HG02852 (cell line): ENCODE measurements at regions not wholly inside any gene's neighbourhood (a gene's known extent, or its start where the extent isn't known, plus 50 kb on each side); places are given as distances from the start of the nearest gene placed in this dataset.
"Not testable (repeated sequence)": the region's sequence is repeated elsewhere in the genome, so short reads cannot be mapped to it uniquely, and the experiment has no call there.

Experiments used
- ATAC-seq: cut with Tn5 transposase; IDR thresholded peaks from one replicate; pipeline ENCODE4 v1.9.1; 2021; ENCODE audit warnings: mild to moderate bottlenecking, moderate library complexity; ENCODE audit not compliant: unreplicated experiment

DNA sequence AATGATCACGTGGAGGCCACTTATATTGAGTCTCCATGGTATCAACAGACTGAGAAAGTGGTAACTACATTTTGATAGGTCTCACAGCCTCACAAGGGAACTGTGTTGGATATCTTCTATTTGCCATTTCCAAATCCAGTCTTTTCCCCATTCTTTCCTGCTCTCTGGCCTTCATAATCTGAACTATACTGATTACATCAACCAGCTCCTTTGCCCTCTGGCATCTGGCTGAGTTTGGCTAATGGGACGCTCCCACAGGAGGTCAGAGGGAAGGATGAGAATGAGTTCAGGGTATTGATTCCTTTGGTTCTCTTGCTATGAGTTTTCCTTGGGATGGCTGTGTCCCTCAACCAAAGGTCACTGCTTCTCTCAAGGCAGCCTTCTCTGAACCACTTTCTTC lies 152.6 kb downstream of the RTL9 start:
- ATAC-seq, result no peak

DNA sequence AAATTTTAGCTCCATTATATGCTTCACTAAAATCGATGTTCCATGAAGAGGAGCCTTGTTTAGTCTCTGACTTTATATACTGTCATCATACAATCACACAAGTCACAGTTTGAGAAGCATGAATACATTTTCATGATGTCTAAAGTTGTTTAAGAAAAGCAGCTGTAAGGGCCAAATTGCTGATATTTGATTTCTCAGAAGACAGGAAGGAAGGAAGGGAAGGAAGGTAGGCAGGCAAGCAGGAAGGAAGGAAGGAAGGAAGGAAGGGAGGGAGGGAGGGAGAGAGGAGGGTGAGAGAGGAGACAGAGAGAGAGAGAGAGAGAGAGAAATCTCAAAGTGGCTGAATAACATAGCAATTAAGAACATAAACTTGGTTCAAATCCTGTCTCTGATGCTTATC lies 153.7 kb downstream of the RTL9 start:
- ATAC-seq, result no peak

DNA sequence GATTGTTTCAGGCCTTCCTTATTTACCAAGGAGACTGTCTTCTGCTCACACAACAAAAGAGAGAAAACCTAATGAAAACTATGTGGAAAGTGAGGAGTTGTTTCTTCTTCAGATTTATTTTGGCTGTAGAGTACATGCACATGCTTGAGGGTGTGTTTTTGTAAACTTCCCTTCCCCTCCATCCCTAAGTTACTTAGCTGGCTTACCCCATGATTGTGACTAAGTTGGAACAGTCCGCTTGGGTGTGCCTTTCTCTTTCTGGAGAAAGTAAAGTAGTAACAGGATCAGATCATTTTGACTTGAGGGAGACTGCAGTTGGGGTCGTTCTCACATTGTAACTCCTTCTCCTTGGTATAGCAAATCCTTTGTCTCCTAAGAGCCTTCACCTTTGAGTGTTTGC lies 155.9 kb downstream of the RTL9 start:
- ATAC-seq, result no peak

DNA sequence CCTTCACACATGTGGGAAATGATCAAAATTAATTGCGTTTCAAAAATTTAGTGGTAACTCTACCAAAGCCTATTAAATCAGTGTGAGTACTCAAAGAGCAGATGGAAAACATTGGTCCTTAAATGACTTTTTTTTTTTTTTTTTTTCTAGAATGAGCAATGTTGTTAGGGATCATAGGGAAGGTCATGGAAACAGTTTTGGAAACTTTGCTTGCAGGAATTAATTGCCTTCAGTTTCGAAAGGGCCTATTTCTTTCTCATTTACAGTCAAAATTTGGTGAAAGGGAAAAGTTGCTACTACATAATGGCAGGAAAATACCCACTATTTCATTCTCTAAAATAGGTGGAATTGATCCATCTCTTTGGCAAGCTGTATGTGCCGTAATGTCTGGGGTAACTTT lies 160.9 kb downstream of the RTL9 start:
- no peak for ATAC-seq

DNA sequence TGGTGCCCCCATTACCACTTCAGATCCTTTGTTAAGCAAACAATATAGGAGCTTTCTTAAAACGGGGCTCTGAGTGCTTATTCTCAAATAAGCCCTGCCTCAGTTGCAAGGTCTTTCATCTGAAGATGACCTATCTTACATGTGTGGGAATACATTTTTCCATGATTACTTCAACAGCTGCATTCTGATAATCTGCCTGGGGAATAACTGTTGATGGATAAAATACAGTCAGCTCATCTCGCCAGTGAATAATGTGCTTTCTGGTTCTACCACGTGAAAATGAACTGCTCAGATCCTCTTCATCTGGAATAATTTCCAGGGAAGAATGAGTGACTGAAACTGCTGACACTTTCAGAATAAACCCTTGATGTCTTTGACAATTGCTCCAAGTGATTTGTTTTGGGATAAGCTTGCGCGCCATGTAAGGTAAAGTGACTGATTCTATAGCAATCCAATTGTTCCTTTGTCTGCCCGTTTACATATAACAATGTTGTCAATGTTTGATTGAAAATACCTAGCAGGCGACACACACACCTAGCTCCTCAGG lies 161.3 kb downstream of the RTL9 start:
- ATAC-seq, result no peak

- ATAC-seq, result not testable (repeated sequence)
Measured at GRCh38 chrX:110520652-110521051, 162.0 kb downstream of the RTL9 start.

- ATAC-seq, result no peak
Measured at GRCh38 chrX:110531873-110532580, 173.4 kb downstream of the RTL9 start.

- ATAC-seq, result no peak
Measured at GRCh38 chrX:110532581-110532931, 173.9 kb downstream of the RTL9 start.

DNA sequence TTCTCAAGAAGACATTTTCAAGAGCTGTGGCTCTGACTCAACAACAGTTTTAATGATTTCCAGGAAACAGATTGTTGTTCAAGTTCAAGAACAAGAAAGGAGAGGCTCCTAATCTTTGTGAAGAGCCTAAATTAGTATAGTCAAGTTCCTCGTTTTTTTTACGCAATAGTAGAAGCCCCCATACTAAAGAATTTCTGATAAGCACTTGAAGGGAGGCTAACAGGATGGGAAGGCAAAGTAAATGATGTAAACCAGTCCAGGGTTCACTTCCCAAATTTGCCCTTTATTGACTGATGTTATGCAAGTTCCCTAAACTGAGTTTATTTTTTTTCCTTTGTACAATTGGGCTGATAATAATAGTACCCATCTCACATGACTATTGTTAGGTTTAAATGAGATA lies 178.2 kb downstream of the RTL9 start:
- no peak for ATAC-seq

GRCh38 chrX:110541266-110541665 lies 182.6 kb downstream of the RTL9 start:
- ATAC-seq, result no peak

DNA sequence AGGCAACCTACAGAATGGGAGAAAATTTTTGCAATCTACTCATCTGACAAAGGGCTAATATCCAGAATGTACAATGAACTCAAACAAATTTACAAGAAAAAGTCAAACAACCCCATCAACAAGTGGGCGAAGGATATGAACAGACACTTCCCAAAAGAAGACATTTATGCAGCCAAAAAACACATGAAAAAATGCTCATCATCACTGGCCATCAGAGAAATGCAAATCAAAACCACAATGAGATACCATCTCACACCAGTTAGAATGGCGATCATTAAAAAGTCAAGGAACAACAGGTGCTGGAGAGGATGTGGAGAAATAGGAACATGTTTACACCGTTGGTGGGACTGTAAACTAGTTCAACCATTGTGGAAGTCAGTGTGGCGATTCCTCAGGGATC lies 192.2 kb downstream of the RTL9 start:
- not testable (repeated sequence) for ATAC-seq

- ATAC-seq, result no peak
Measured at GRCh38 chrX:110557864-110558263, 199.2 kb downstream of the RTL9 start.

GRCh38 chrX:110558406-110558805 lies 199.8 kb downstream of the RTL9 start:
- ATAC-seq, result no peak

DNA sequence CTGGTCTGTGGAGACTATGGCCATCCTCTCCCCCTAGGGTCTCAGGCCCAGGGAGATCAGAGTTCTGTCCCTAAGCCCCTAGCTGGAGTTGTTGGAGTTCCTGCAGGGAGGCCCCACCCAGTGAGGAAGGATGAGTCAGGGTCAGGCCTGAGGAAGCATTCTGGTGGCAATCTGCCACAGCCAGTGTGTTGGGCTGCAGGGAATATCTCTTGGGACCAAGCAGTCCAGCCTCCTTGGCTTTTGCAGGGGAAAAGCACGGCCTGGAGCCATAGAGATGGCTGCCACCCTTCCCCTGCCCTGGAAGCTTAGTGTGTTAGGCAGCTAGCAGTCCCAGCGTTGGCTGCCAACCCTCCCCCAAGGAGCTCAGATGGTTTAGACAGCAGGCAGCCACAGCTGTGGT lies 202.4 kb downstream of the RTL9 start:
- no peak for ATAC-seq

DNA sequence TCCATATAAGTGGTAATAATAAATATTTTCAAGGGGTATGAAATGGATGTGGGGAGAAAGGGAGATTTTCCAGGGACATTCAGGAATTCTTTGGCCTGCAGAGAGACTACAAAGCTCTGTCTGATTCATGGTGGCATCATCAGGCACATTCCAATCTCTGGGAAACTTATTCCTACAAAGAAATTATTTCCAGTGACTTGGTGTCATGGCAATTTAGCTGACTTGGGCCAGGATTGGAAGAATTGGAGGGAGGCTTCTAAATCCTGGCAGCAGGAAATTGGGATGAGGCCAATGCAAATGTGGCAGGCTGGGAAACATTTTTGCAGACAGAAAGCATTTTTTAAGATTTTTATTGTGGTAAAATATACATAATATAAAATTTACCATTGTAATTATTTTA lies 204.6 kb downstream of the RTL9 start:
- ATAC-seq, result no peak

DNA sequence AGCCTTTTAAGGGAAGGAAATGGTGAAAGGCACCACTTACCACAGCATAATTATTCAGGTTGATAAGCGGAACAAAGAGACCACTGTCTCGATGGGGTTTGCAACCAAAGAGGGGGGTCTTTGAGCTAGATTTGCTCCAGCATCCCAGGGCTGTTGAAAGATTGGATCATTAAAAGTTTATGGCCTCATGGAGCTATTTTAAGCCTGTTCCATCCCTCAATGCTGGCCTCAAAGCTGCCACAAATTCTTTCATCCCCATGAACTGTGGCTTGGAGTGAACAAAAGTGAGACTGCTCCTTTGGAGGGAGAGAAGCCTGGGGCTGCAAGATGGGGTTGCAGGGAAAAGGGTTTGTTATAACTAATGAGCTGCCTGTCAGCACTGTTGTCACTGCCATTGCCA lies 209.8 kb downstream of the RTL9 start:
- ATAC-seq, result no peak

GRCh38 chrX:110569506-110569905 lies 210.9 kb downstream of the RTL9 start:
- ATAC-seq, result no peak

DNA sequence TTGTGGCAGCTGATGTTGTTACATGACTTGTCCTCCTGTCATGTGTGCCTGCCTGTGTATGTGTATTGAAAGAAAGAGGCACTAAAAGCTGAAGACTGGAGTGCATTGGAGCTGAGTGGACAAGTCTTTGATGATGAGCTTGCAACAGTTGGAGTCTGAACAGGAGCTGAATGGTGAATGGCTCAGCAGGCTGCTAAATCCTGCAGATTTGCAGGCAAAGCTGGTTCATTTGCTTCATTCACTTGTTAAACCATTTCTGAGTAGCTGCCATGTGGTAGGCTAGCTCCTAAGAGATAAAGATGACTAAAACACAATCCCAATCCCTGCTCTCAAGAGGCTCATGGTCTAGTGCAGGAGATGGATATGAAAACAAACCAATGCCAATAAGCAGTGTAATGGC lies 217.3 kb downstream of the CHRDL1 start:
- ATAC-seq, result no peak

DNA sequence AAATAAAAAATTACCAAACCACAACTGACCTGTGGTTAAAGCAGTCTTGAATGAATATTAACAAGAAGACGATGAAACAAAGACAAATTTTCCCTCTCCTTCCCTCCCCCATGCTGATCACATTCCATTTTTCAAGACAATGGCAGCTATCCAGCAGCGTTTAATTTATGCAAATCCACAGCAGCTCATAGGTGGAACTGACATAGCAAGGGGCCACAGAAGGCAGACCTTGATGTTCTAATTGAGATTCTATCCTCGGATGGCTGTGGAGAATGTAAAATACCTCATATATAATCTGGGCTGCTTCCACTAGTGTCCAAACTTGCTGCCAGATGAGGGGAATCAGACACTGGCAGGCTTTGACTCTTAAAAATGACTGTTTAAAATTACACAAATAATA lies 211.5 kb downstream of the CHRDL1 start:
- no peak for ATAC-seq

DNA sequence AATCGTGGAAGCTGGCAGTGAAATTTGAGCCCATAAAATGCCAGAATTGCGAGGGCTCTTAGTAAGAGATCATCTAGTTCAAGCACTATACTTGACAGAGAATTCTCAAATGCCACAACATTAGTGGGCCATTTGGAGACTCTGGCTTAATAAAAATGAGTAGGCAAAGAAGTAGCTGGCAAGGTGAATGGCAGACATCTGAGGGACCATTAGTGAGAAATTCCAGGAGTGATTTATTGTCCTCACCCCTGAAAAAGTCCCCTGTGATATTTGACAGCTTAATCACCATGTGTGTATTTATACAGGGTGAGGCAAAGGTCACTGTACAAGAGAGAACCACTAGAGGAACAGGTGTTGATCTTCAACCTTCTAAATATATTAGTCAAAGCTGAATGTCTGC lies 207.5 kb downstream of the CHRDL1 start:
- no peak for ATAC-seq

GRCh38 chrX:110588853-110589252 lies 206.8 kb downstream of the CHRDL1 start:
- ATAC-seq, result no peak

DNA sequence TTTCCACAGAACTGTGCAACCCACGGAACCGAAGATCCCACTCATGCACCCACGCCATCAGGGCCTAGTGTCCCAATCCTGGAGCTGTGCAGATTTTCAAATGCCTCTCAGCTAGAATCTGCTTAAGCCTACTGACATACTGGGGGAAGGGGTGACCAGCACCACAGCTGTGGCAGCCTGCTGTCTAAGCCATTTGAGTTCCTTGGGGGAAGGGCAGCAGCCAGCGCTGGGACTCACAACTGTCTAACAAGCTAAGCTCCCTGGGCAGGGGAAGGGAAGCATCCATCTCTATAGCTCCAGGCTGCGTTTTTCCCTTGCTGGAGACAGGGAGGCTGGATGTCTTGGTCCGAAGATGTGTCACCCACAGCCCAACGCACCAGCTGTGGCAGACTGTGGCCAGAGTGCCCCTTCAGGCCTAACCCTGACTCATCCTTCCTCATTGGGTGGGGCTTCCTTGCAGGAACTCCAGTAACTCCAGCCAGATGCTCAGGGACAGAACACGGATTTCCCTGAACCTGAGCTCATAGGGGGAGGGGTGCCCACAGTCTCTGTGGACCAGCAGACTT lies 194.8 kb downstream of the CHRDL1 start:
- no peak for ATAC-seq

DNA sequence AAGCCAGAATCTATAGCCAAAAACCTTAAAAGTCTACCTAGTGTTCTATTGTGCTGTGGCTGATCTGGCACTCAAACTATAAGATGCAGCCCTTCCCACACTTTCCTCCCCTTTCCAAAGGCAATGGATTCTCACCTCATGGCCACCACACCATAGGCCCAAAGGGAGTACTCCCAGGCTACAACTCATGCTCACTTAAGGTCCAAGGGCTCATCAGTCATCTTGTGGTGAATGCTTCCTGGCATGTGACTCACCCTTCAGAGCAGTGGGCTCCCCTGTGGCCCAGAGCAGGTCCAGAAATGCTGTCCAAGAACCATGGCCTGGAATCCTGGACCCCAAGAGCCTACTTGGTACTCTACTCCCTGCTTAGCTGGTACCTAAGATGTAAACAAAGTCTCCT lies 181.0 kb downstream of the CHRDL1 start:
- no peak for ATAC-seq
